ENCODE measurements at regions not wholly inside any gene's neighbourhood (a gene's known extent, or its start where the extent isn't known, plus 50 kb on each side); places are given as distances from the start of the nearest gene placed in this dataset.
"Not testable (repeated sequence)": the region's sequence is repeated elsewhere in the genome, so short reads cannot be mapped to it uniquely, and the experiment has no call there.

GRCh38 chr13:81302125-81302524, 961.2 kb upstream of the SPRY2 start:
- no peak for DNase-seq (ENCODE audit: low read depth in 2 of 2)

GRCh38 chr13:81295177-81295576, 954.3 kb upstream of the SPRY2 start:
- DNase-seq (ENCODE audit: low read depth in 2 of 2) = no peak

GRCh38 chr13:81293594-81294164, 952.8 kb upstream of the SPRY2 start:
- DNase-seq (ENCODE audit: low read depth in 2 of 2) = no peak

GRCh38 chr13:81283561-81283960, 942.6 kb upstream of the SPRY2 start:
- DNase-seq (ENCODE audit: low read depth in 2 of 2) = no peak

GRCh38 chr13:81283062-81283461, 942.1 kb upstream of the SPRY2 start:
- DNase-seq (ENCODE audit: low read depth in 2 of 2) = no peak

- no peak for DNase-seq (ENCODE audit: low read depth in 2 of 2)
Measured at GRCh38 chr13:81275666-81276258, 934.8 kb upstream of the SPRY2 start.

GRCh38 chr13:81247711-81248110, 906.8 kb upstream of the SPRY2 start:
- DNase-seq (ENCODE audit: low read depth in 2 of 2) = no peak

- DNase-seq (ENCODE audit: low read depth in 2 of 2) = no peak
Measured at GRCh38 chr13:81246556-81246955, 905.6 kb upstream of the SPRY2 start.

- no peak for DNase-seq (ENCODE audit: low read depth in 2 of 2)
Measured at GRCh38 chr13:81244011-81244410, 903.1 kb upstream of the SPRY2 start.

GRCh38 chr13:81230386-81230785, 889.5 kb upstream of the SPRY2 start:
- no peak for DNase-seq (ENCODE audit: low read depth in 2 of 2)

GRCh38 chr13:81226830-81227229, 885.9 kb upstream of the SPRY2 start:
- not testable (repeated sequence) for DNase-seq (ENCODE audit: low read depth in 2 of 2)

GRCh38 chr13:81224209-81224833, 883.4 kb upstream of the SPRY2 start:
- no peak for DNase-seq (ENCODE audit: low read depth in 2 of 2)

GRCh38 chr13:81223778-81224177, 882.9 kb upstream of the SPRY2 start:
- no peak for DNase-seq (ENCODE audit: low read depth in 2 of 2)

- no peak for DNase-seq (ENCODE audit: low read depth in 2 of 2)
Measured at GRCh38 chr13:81211713-81212112, 870.8 kb upstream of the SPRY2 start.

GRCh38 chr13:81207636-81208035, 866.7 kb upstream of the SPRY2 start:
- DNase-seq (ENCODE audit: low read depth in 2 of 2) = no peak

GRCh38 chr13:81207231-81207630, 866.3 kb upstream of the SPRY2 start:
- no peak for DNase-seq (ENCODE audit: low read depth in 2 of 2)

GRCh38 chr13:81203783-81204182, 862.9 kb upstream of the SPRY2 start:
- no peak for DNase-seq (ENCODE audit: low read depth in 2 of 2)

- DNase-seq (ENCODE audit: low read depth in 2 of 2) = no peak
Measured at GRCh38 chr13:81199956-81200355, 859.0 kb upstream of the SPRY2 start.

GRCh38 chr13:81197966-81198365, 857.0 kb upstream of the SPRY2 start:
- DNase-seq (ENCODE audit: low read depth in 2 of 2) = no peak

GRCh38 chr13:81197483-81197882, 856.6 kb upstream of the SPRY2 start:
- DNase-seq (ENCODE audit: low read depth in 2 of 2) = no peak

- DNase-seq (ENCODE audit: low read depth in 2 of 2) = no peak
Measured at GRCh38 chr13:81194362-81194761, 853.4 kb upstream of the SPRY2 start.

GRCh38 chr13:81184556-81185265, 843.8 kb upstream of the SPRY2 start:
- no peak for DNase-seq (ENCODE audit: low read depth in 2 of 2)

- DNase-seq (ENCODE audit: low read depth in 2 of 2) = no peak
Measured at GRCh38 chr13:81172603-81173002, 831.7 kb upstream of the SPRY2 start.

Measured in stimulated activated CD4-positive, alpha-beta T cell treated with anti-CD3 and anti-CD28 coated beads, Interleukin-4, amount 100 ng/mL, for 48 hours (primary cell).